ENCODE measurements at regions not wholly inside any gene's neighbourhood (a gene's known extent, or its start where the extent isn't known, plus 50 kb on each side); places are given as distances from the start of the nearest gene placed in this dataset.

DNA sequence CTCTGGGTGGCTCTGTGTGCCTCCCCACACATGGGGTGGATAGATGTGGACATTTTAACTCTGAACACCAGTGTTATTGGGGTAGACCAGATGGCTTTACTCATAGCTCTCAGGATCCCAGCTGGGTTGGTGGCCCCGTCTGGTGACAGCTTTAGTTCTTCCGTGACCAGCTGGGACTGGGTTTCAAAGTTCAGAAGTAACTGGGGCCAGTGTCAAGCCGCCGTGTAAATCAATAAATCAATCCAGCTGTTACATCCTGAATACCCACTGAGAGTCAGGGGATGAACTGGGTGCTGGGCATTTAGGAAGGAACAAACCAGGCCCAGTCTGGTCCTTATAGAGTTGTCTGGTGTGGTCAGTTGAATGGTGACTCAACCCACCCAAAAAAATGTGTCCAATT lies 269.4 kb downstream of the CTTN start:
- ChIA-PET CTCF (no interaction called here), POLR2A (no interaction called here)

DNA sequence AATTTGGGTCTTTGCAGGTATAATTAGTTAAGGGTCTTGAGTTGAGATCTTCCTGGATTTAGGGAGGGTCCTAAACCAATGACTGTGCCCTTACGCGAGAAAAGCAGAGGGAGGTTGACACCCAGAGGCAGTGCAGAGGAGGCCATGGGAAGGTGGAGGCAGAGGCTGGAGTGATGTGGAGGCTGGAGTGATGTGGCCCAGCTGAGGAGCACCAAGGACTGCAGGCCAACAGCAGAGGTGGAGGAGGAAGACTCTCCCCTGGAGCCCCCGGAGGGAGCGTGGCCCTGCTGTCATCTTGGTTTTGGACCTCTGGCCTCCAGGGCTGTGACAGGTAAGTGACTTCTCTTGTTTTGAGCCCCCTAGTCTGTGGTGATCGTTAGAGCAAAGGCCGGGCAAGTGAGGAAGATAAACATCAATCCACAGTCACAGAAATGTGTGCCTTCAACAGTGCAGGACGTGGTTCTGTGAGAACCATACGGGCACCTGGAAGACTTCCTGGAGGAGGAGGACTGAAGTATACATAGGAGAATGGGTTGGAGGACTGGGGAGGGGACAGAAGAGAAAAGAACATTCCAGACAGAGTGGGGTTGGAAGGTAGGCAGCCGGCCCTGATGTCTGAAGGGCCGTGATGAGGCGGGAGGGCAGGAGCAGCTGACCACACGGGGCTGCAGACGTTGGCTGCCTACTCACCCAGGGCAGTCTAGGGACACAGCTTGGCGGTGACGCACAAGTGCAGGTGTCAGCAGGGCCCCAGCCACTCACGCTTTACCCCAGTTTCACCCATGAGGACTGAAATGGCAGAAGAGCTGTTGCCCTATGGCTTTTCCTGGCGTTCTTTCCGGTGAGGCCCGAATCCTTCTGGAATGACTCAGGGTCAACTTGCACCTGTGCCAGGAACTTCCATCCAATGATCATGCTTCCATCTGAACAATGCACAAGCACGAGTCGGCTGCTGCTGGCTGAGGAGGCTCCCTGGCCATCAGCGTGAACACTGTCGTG lies 270.2 kb downstream of the CTTN start:
- ChIA-PET POLR2A (no interaction called here), CTCF (no interaction called here)

DNA sequence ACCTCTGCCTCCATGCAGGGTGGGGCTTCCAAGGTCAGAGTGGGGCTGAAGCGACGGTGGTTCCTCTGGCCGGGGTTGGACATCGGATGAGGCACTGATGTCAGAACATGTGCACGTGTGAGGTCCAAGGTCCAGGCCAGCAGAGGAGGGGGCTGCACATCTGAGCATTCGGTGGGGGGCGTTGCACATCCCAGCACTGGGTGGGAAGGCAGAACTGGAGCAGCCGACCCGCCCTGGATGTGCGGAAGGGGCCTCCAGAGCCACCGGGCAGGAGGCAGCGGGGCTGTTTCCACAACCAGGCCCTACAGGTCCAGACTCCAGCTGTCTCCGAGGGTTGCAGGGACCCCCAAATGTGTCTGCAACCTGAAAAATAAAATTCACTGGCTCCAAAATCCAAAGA lies 271.0 kb downstream of the CTTN start:
- CTCF ChIA-PET = no interaction called here
- POLR2A ChIA-PET = no interaction called here

DNA sequence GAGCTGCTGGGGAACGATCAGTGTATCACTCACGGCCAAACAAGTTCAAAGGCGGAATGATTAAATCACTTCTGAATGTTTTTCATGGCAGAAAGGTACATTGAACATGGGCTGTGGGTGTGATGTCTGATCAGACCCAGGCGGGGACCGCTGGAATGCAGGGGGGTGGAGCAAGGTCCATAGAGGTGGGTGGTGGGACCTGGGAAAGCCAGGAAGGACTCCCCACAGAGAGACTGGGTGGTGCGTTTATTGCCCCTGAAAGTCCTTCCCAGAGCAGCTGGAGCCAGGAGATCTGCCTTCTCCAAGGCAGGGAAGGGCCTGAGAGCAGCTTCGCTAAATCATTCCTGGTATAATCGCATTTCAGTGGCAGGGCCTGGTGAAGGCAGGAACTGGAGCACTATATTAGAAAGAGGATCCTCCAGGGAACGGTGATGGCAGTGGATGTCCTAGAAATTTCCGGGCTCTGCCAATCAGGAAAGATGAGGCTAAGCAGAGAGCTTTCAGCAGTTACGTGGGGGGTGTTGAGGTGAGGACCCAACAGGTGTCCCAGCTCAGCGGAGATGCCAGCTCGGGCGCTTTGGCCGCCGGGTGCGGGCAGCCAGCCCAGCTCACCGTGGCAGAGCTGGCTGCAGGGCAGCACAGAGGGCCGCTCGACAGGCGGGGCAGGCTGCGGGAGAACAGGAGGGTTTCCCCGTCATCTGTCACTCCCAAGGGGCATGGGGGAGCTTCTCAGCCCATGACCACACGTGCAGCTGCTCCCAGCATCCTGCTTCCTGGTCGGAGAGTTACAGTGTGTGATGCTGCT lies 271.7 kb downstream of the CTTN start:
- POLR2A ChIA-PET = no interaction called here
- CTCF ChIA-PET = no interaction called here

DNA sequence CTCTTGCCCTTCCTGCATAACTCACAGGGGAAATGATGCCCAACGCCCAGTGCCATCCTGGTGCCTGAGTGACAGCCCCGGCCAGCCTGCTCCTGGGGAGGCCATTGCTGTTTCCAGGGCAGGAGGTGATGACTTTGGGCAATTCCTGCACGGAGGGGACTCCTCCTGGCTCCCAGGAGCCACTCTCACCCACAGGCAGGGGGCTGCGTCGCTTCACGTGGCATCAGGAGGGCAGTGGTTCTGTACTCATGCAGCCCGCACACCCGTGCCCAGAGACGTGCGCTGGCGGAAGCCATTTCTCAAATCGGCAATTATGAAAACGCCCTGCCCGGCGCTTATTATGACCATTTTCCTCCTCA lies 272.3 kb downstream of the CTTN start:
- POLR2A ChIA-PET = no interaction called here
- CTCF ChIA-PET = no interaction called here

DNA sequence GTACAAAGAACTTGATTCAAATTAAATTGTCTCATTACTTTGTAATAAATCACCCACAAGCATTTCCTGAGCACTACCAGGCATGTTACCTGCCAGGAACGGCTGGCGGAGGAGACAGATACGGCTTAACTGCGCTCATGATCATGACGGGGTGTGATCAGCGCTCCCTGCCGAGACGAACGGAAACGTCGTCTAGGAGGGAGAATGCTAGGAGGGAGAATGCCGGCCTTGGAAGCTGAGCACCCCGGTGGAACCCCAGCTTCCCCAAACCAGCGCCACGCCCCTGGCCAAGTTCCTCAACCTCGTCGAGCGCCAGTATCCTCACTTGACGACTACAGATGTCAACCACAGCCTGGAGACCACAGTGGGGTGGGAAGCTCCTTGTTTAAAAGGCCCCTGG lies 272.8 kb downstream of the CTTN start:
- ChIA-PET POLR2A (no interaction called here), CTCF (no interaction called here)

DNA sequence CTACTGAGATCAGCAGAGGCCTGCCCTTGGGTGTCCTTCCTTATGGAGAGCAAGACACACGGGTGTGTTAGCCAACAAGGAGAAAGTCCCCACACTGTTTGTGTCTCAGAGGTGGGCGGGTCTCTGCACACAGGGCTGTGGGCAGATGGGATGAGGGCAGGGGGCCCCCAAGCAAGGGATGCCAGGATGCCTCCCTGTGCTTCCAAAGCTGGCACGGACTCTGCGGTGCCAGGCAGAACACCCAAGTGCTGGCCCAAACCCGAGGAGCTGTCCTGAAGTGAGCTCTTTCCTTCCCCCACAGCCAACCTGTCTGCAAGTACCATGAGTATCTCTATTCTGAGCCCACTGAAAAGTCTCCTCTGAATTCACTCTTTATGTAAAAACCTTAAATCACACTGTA lies 273.3 kb downstream of the CTTN start:
- ChIA-PET POLR2A (no interaction called here), CTCF (no interaction called here)

DNA sequence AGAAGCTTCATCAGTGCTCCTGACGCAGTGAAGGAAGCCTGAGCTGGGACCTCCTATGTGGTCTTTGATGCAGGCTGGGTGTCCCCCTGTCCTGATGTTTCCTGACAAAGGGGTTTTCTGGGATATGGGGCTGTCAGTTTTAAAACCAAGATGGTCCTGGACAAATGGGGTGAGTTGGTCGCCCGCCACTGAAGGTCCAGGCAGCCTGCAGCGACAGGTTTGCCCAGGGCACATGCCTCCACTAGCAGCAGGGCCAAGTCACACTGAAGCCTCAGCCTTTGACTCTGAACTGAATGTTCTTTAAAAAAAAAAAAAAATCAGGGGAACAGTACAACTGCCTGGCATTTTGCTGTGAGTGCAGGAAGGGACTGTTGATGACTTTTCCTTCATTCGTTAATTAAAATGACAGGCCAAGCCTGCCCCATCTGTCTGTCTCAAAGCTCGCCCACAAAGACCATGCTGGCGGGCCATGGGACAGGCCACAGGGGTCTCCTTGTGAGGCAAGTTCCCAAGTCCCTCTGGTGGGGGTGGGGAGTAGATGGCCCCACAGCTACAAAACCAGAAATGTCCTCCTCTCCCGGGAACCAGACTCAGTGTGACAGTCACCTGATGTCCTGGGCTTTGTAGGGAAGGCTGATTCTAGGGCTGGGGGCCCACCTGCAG lies 274.8 kb downstream of the CTTN start:
- CTCF ChIA-PET = no interaction called here

DNA sequence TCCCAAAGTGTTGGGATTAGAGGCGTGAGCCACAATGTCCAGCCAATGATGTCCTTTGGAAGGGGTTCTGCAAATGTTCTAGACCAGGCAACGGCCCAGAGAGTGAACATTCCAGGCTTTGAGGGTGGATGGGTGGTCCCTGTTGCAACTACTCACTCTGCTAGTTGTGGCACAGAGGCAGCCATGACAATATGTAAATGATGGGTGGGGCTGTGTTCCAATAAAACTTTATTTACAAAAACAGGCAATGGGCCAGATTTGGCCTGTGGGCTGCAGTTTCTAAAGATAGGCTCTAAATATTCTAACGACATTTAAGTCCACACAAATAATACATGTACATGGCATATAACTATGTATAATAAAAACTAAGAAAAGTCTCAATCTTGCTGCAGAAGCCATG lies 276.3 kb downstream of the CTTN start:
- CTCF ChIA-PET = no interaction called here

More for the DNA sequence above, 274.8 kb downstream of the CTTN start:
- POLR2A ChIA-PET = no interaction called here

DNA sequence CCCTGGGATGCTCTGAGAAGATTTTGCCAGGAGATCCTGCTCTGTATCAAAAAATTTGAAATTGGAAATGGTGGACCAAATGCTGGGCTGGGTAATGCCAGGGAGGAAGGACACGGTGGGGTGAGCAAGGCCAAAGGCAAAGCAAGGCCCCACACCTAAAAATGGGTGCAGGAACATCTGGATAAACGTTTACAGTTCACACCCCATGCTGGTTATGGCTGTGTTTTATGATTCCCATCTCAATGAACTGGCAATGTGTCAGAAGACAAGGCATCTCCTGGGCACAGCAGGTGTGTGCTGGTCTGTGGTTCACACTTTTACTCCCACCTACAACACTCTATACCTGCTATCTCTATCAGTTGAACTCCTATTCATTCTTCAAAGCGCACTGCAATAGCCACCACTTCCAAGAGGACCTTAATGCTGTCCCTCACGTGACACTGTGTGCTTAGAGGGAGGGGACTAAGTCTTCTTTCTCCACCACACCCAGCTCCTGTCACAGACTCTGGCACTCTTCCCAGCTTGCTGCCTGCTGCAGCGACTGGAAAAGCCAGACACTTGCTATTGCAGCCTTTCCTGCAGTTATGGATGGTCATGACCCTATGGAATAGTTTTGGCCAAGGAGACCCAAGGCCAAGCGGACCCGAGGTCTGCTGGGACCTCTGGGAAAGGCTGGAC lies 277.5 kb downstream of the CTTN start:
- ChIA-PET POLR2A (no interaction called here), CTCF (no interaction called here)

More for the DNA sequence above, 276.3 kb downstream of the CTTN start:
- POLR2A ChIA-PET = no interaction called here

DNA sequence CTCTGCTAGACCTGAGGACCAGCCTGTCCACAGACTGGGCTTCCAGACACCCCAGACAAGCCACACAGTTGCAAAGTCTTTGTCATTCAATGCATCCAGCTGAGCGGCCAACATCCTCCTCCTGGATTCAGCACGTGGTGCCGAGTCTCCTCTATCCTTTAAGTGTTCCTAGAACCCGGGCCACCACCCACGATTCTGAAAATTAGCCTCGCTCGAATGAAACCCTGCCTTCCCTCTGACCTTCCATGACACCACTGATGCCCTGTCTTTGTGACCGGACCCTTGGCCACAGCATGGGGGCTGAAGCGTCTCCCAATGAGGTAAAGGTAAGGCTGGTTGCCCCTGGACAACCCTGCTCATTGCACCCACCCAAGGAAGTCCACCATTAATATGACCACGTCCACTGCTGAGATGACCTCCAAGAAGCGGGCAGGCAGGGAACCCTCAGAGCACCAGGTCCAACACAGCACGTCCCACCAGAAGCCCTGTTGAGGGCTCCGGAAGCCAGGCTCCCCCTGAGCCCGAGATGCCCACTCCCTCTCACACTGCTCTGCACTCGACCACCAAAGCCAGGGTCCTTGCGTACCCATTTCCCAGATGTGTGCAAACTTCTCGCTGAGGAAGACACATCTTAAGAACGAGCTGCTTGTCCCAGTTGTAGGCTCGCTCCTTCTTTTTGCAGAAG lies 279.0 kb downstream of the CTTN start:
- ChIA-PET POLR2A (no interaction called here), CTCF (no interaction called here)

DNA sequence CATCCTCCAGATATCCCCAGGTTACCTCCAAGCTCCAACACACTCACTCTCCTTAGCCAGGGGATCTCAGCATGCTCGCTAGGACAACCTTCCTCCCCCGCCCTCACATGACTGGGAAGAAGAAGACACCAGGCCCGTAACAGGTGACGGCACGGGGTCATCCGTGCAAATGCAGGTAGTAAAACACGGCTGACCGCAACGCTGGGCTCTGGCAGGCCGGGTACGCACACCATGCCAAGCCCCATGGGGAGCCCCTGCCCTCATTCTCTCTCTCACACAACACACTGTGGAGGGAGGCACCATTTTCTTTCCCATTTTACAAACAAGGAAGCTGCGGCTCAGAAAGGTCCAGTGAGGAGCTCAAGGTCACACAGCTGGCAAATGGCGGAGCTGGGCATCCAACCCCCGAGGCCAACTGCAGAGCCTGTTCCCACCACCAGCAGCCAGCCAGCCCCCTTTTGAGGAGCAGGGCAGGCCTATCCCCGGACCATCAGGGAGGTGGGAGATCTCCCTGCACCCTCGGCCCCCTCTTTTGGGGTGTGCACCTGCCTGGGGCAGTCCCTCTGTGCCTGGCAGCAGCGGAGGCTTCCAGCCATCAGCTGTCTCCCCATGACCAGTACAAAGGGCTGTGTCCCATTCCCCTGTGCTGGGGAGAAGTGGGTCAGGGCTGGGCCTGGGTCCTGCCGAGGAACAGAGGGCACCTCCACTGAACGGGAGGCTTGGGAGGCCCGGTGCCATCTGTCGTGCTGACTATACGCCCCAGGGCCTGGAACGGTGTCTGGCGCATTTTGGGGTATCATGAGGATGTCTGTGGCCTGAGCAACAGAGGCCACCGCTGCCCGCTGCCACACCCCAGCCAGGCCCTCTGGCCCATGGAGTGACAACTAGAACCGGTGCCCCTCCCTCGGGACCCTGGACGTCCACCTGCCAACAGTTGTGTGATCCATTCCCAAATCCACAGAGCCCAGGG lies 280.9 kb downstream of the CTTN start:
- POLR2A ChIA-PET = no interaction called here
- CTCF ChIA-PET = interaction anchor here (0.5 kb wide), 1 partner anchor 502 kb away, joined by 4 read pairs; no protein-coding TSS in a partner anchor

DNA sequence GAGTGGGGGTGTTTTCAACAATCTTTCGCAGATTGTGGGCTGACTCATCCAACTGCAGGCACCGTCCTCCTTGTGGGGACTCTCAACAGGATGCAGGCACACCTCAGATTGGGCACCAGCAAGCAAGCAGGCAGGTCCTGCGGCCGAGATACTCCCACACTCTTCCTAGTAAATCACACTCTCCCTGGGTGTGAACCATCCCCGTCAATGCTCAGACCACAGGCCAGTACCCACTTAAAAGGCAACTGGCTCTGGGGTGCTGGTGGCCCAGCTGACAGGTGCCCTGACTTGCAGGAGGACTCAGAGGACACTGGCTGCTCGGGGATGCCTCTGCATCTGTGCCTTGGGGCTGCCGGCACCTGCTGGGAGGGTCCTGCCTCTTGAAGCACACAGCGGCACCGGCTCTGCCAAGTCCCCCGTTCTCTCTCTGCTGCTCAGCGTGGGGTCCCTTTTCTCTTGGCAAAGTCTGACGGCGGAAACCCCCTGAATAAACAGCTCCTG lies 282.5 kb downstream of the CTTN start:
- POLR2A ChIA-PET = no interaction called here
- CTCF ChIA-PET = no interaction called here

DNA sequence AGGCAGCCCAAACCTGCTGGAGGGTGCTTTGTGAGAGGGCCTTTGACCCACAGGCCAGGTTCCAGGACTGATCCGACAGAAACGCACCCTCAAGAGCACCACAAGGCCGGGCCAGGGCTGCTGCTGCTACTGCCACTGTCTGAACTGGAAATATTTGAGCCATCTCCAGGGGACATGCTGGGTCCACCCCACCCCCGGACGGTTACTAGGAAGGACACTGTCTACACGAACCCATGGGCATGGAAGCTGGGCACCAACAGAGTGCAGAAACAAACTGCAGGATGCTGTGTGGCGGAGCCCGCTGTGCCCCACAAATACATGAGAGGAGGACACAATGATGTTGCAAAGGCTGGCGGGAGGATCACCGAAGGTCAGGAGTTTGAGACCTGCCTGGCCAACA lies 283.7 kb downstream of the CTTN start:
- ChIA-PET POLR2A (no interaction called here), CTCF (no interaction called here)

DNA sequence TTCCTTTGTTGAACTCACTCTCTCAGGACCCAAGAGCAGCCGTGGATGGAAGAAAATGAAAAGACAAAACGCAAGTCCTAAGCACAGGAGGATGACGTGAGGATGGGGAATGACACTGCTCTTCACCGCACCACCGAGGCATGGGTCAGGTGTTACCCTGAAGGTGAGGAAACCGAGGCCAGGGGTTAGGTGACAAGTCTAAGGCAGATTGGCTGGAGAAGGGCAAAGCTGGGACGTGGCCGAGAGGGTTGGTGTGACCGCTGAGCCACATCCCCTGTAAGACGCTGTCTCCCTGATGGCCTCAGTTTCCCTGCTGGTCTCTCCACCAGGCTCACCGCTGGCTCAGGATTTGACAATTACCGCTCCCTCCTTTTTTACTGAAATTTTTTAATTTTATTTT lies 284.4 kb downstream of the CTTN start:
- ChIA-PET POLR2A (no interaction called here), CTCF (no interaction called here)

DNA sequence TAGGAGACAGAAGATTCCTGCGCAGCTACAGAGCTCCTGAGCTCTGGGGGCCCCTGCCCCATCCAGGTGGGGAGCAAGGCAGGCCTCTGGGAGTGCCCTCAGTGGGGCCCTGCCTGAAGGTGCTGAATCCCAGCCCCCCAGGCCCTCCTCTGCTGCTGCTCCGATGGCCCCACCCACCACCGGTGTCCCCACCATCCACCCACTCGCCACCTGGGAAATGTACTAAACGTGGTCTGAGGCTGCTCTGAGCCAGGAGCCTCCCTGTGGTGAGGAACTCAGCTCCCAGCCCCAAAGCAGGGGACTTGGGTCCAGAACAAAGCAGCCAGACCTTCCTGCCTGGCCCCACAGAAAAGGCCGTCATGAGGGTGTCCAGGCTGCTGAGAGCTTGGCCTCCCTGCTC lies 289.4 kb downstream of the CTTN start:
- CTCF ChIA-PET = no interaction called here

DNA sequence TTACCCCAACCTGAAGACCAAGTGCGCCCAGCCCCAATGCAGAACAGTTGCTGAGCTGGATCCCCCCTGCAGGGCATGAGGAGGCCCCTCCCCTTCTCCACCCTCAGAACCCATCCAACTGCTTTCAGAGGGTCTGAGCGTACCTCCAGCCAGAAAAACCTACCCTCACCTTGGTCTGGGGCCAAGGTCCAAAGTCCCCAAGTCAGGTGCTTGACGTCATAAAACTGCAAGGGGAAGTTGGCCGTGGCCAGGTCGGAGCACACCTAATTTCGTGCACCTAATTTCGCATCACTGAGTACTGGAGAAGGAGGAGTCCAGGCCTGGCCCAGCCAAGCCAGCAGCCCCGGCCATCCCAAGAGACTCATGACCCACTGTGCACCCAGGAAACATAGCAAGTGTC lies 289.8 kb downstream of the CTTN start:
- CTCF ChIA-PET = no interaction called here
- POLR2A ChIA-PET = no interaction called here

More for the DNA sequence above, 289.4 kb downstream of the CTTN start:
- POLR2A ChIA-PET = no interaction called here

DNA sequence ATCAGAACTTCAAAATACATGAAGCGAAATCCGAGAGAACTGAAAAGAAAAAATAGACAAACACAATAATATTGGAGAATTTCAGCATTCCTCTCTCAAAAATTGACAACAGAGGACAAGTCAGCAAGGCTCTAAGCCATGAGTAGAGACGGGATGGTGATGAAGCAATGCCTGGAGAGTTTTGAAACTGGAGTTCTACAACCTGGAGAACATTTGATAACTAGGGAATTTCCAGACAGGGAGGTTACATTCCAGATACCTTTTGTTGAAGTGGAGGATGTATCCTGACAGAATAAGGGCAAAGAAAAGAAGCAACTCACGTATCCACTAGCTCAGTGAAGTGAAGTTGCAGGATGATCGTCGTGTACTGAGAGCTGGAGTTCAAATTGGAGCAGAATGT lies 291.4 kb downstream of the CTTN start:
- ChIA-PET CTCF (no interaction called here), POLR2A (no interaction called here)

DNA sequence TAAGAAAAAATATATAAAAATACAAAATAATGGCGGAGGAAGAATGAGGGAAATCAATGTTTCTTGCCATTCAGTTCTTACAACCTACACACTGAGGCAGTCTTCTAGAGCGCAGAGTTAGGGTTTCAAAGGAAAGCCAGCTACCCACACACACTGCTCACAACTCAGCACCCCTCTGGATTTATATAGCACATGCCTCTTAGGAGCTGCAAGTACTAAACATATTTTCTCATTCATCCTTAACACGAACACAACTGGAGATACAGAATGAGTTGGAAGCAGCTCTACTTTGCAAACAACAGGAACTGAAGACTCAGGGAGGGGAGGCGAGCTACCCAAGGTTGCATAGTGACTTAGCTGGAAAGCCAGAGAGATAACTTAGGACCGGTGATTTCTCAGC lies 293.8 kb downstream of the CTTN start:
- POLR2A ChIA-PET = no interaction called here
- CTCF ChIA-PET = no interaction called here
